Neural progenitor cell (in vitro differentiated cells): ENCODE measurements at regions not wholly inside any gene's neighbourhood (a gene's known extent, or its start where the extent isn't known, plus 50 kb on each side); places are given as distances from the start of the nearest gene placed in this dataset.

Source experiments
- CTCF ChIP-seq: fragments of 200-600 bp; sonication (generic); IDR thresholded peaks from 2 replicates; pipeline ENCODE4 v1.5.1; 2017; ENCODE audit warnings: antibody characterized with exemption, mild to moderate bottlenecking
- EZH2phosphoT487 ChIP-seq: fragments of 200-600 bp; sonication (generic); IDR thresholded peaks from 2 replicates; pipeline ENCODE4 v1.6.1; 2017; ENCODE audit warnings: antibody characterized with exemption

- no peak for TF ChIP-seq EZH2phosphoT487
- TF ChIP-seq CTCF, result no peak
These were observed 430.5 kb upstream of the PMFBP1 start for GRCh38 chr16:72602499-72602898.
